ENCODE measurements at regions not wholly inside any gene's neighbourhood (a gene's known extent, or its start where the extent isn't known, plus 50 kb on each side); places are given as distances from the start of the nearest gene placed in this dataset.

- no peak for DNase-seq (ENCODE audit: low read depth)
- H3K4me3 ChIP-seq (ENCODE audit: low read depth, low read length) = no peak overlapping the region
- TF ChIP-seq MYC (IDR thresholded peaks at IDR 0.05; ENCODE audit: low read depth, low read length) (no peak), POLR2A (IDR thresholded peaks at IDR 0.05; ENCODE audit: extremely low read depth, insufficient read length) (no peak), MAX (IDR thresholded peaks at IDR 0.05; ENCODE audit: low read depth, low read length) (no peak), CTCF (IDR thresholded peaks at IDR 0.05; ENCODE audit: low read depth, low read length) (no peak)
Measured at GRCh38 chr6:167528239-167528638, 203.4 kb downstream of the TTLL2 start.

GRCh38 chr6:167528976-167529375 is 204.1 kb downstream of the TTLL2 start:
- H3K4me3 ChIP-seq (ENCODE audit: low read depth, low read length) = no peak overlapping the region
- no peak for DNase-seq (ENCODE audit: low read depth)
- TF ChIP-seq MYC (IDR thresholded peaks at IDR 0.05; ENCODE audit: low read depth, low read length) (no peak), MAX (IDR thresholded peaks at IDR 0.05; ENCODE audit: low read depth, low read length) (no peak), CTCF (IDR thresholded peaks at IDR 0.05; ENCODE audit: low read depth, low read length) (no peak), POLR2A (IDR thresholded peaks at IDR 0.05; ENCODE audit: extremely low read depth, insufficient read length) (no peak)

- no peak overlapping the region for H3K4me3 ChIP-seq (ENCODE audit: low read depth, low read length)
- TF ChIP-seq POLR2A (IDR thresholded peaks at IDR 0.05; ENCODE audit: extremely low read depth, insufficient read length) (no peak), MYC (IDR thresholded peaks at IDR 0.05; ENCODE audit: low read depth, low read length) (no peak), MAX (IDR thresholded peaks at IDR 0.05; ENCODE audit: low read depth, low read length) (no peak), CTCF (IDR thresholded peaks at IDR 0.05; ENCODE audit: low read depth, low read length) (no peak)
- no peak for DNase-seq (ENCODE audit: low read depth)
Measured at GRCh38 chr6:167529444-167530335, 204.8 kb downstream of the TTLL2 start.

- no peak for DNase-seq (ENCODE audit: low read depth)
- TF ChIP-seq MYC (IDR thresholded peaks at IDR 0.05; ENCODE audit: low read depth, low read length) = no peak
- TF ChIP-seq CTCF (IDR thresholded peaks at IDR 0.05; ENCODE audit: low read depth, low read length) = no peak
- no peak for TF ChIP-seq MAX (IDR thresholded peaks at IDR 0.05; ENCODE audit: low read depth, low read length)
- no peak overlapping the region for H3K4me3 ChIP-seq (ENCODE audit: low read depth, low read length)
Measured at GRCh38 chr6:167530951-167531350, 206.1 kb downstream of the TTLL2 start.

- H3K4me3 ChIP-seq (ENCODE audit: low read depth, low read length) = no peak overlapping the region
- no peak for DNase-seq (ENCODE audit: low read depth)
Measured at GRCh38 chr6:167532410-167533288, 207.8 kb downstream of the TTLL2 start.

More at GRCh38 chr6:167532410-167533288, 207.8 kb downstream of the TTLL2 start:
- TF ChIP-seq CTCF (IDR thresholded peaks at IDR 0.05; ENCODE audit: low read depth, low read length) (no peak), MAX (IDR thresholded peaks at IDR 0.05; ENCODE audit: low read depth, low read length) (no peak), POLR2A (IDR thresholded peaks at IDR 0.05; ENCODE audit: extremely low read depth, insufficient read length) (no peak), MYC (IDR thresholded peaks at IDR 0.05; ENCODE audit: low read depth, low read length) (no peak)

Measured in NB4 (cell line).